GM12865 (cell line): ENCODE measurements at regions not wholly inside any gene's neighbourhood (a gene's known extent, or its start where the extent isn't known, plus 50 kb on each side); places are given as distances from the start of the nearest gene placed in this dataset.

ENCODE experiments used
- DNase-seq: peaks from one replicate; pipeline ENCODE4 v3.0.0; 2010; ENCODE audit warnings: low read depth
- H3K4me3 ChIP-seq: 2 replicates; pipeline ENCODE4 v1.5.1; 2011; ENCODE audit warnings: mild to moderate bottlenecking, low read depth, low read length, control low read depth
- CTCF ChIP-seq: IDR thresholded peaks from 2 replicates; pipeline ENCODE4 v1.5.1; 2011; ENCODE audit warnings: low read length, control low read depth, low read depth, inconsistent platforms; ENCODE audit not compliant: insufficient read depth; ENCODE audit errors: missing control alignments

DNA sequence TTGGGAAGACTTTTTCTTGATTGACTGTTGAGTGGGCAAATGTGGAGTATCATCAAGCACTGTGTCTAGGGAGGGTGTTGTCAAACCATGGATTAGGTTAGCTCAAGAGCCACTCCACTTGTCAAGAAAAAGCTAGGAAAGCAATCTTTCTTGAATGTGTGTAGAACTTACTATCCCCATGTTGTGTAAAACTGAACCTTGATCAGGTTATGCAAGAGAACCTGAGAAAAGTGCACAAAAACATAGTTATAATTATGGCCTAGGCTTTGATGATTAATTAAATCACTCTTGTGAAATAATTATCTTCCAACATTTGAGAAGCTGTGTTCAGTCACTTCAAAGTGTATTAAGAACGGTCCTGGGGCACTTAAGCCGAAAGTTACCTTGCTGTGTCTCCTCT, 238.2 kb upstream of the OBI1 start:
- H3K4me3 ChIP-seq = no peak overlapping the region
- no peak for DNase-seq
- TF ChIP-seq CTCF = no peak

DNA sequence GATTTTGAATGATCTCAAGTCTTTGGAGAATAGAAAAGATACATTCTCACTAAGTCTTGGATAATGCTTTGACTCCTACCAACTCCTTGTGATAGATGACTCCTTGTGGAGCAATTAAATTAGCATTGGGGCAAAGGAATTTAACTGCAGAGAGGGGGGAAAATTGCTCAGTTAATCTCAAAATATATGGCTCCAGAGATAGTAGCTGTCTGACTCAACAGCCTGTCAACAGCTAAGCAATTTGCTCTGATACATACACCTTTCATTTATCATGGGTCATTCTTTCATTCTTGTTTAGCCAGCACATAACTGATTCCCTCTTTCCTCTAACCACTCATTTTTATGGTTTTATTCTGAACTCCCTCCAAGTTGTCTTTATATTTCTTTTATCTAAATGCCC, 225.6 kb upstream of the OBI1 start:
- TF ChIP-seq CTCF = no peak
- DNase-seq = no peak

DNA sequence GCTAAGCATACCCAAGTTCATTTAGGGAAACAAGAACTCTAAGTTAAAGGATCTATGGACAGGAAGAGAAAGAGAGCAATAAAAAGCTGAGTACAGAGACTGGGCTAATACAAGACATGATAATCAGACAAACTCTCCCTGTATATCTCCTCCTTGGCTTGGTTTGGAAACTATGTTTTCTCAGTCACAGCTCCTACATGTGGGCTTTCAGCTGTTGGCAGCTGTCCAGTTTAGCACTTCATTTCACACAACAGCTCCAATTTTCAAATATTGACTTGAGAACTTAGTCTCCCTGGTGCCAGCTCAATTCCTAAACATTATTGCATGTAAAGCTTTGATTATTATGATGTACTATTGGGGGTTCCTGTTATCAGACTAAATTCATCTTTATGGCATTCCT, 222.8 kb upstream of the OBI1 start:
- no peak for TF ChIP-seq CTCF
- no peak overlapping the region for H3K4me3 ChIP-seq
- no peak for DNase-seq

More for the DNA sequence above, 225.6 kb upstream of the OBI1 start:
- H3K4me3 ChIP-seq = no peak overlapping the region

DNA sequence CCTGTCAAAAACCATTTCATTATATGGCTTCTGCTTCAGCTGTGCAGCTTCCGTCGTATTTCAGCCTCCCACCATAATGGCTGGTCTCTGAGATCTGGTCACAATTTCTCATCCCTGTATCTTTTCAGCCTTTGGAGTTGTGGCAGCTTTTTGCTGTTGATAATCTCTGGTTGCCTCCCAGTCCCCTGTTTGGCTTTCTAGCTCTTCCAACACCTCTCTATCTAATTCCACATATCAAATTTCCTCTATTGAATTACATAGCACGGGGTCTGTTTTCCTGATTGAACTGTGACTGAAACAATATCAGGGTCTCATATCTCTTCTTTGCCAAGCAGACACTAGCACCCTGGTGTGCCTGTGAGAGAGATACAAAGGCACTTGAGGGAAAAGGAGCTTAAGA, 222.1 kb upstream of the OBI1 start:
- DNase-seq = no peak
- no peak overlapping the region for H3K4me3 ChIP-seq
- TF ChIP-seq CTCF = no peak

- no peak for TF ChIP-seq CTCF
- no peak for DNase-seq
- H3K4me3 ChIP-seq = no peak overlapping the region
Observed at GRCh38 chr13:78876915-78877549, 218.1 kb upstream of the OBI1 start.

- no peak overlapping the region for H3K4me3 ChIP-seq
- peak; percentile 36 for TF ChIP-seq CTCF
- DNase-seq = peak; percentile 62
Observed at GRCh38 chr13:78875792-78876580, 217.0 kb upstream of the OBI1 start.
